NCI-H2227 (cell line): ENCODE measurements at regions not wholly inside any gene's neighbourhood (a gene's known extent, or its start where the extent isn't known, plus 50 kb on each side); places are given as distances from the start of the nearest gene placed in this dataset.

Source experiments
- DNase-seq: peaks from one replicate; lab custom pipeline; 2025; ENCODE audit not compliant: unreplicated experiment; lab: John Stamatoyannopoulos, UW

GRCh38 chr13:31441800-31442510 lies 242.2 kb downstream of the B3GLCT start:
- no peak for DNase-seq

- no peak for DNase-seq
These were observed 242.8 kb downstream of the B3GLCT start for GRCh38 chr13:31442571-31442970.

GRCh38 chr13:31444266-31444856 lies 244.6 kb downstream of the B3GLCT start:
- DNase-seq = no peak

GRCh38 chr13:31452525-31452924 lies 252.8 kb downstream of the B3GLCT start:
- DNase-seq = no peak

GRCh38 chr13:31455581-31455980 lies 255.8 kb downstream of the B3GLCT start:
- no peak for DNase-seq

GRCh38 chr13:31456056-31456455 lies 256.3 kb downstream of the B3GLCT start:
- no peak for DNase-seq

GRCh38 chr13:31460061-31460460 lies 260.3 kb downstream of the B3GLCT start:
- no peak for DNase-seq

GRCh38 chr13:31461923-31462322 lies 262.1 kb downstream of the B3GLCT start:
- DNase-seq = no peak

GRCh38 chr13:31462766-31463165 lies 263.0 kb downstream of the B3GLCT start:
- DNase-seq = no peak

- DNase-seq = no peak
These were observed 268.5 kb downstream of the B3GLCT start for GRCh38 chr13:31468114-31468902.

GRCh38 chr13:31469377-31469776 lies 269.6 kb downstream of the B3GLCT start:
- no peak for DNase-seq

GRCh38 chr13:31476266-31476665 lies 263.1 kb upstream of the RXFP2 start:
- DNase-seq = no peak

GRCh38 chr13:31476753-31477152 lies 262.6 kb upstream of the RXFP2 start:
- DNase-seq = no peak

GRCh38 chr13:31477961-31478360 lies 261.4 kb upstream of the RXFP2 start:
- no peak for DNase-seq

- DNase-seq = no peak
These were observed 254.1 kb upstream of the RXFP2 start for GRCh38 chr13:31485183-31485582.

- DNase-seq = no peak
These were observed 253.7 kb upstream of the RXFP2 start for GRCh38 chr13:31485651-31486051.

- no peak for DNase-seq
These were observed 244.0 kb upstream of the RXFP2 start for GRCh38 chr13:31495336-31495735.

- DNase-seq = no peak
These were observed 240.1 kb upstream of the RXFP2 start for GRCh38 chr13:31499274-31499673.

GRCh38 chr13:31503626-31504025 lies 235.7 kb upstream of the RXFP2 start:
- DNase-seq = no peak

GRCh38 chr13:31504918-31505317 lies 234.4 kb upstream of the RXFP2 start:
- no peak for DNase-seq

GRCh38 chr13:31512331-31512730 lies 227.0 kb upstream of the RXFP2 start:
- no peak for DNase-seq

- DNase-seq = no peak
These were observed 224.4 kb upstream of the RXFP2 start for GRCh38 chr13:31514932-31515331.
